Tibial nerve (tissue), 4 donors: ENCODE measurements at regions not wholly inside any gene's neighbourhood (a gene's known extent, or its start where the extent isn't known, plus 50 kb on each side); places are given as distances from the start of the nearest gene placed in this dataset.

ENCODE experiments used
- CTCF ChIP-seq, 5 experiments: fragments of 200-600 bp in 3 of 5; fragments of 450-650 bp in 2 of 5; sonication (generic) in 3 of 5; IDR thresholded peaks; one replicate each; pipeline ENCODE4 v1.5.1; 2016 to 2019; ENCODE audit warnings: antibody characterized with exemption in 5 of 5, mild to moderate bottlenecking in 3 of 5, moderate library complexity in 2 of 5
- EP300 ChIP-seq, 2 donors: sonication (generic); formaldehyde crosslinking; IDR thresholded peaks; one replicate each; pipeline ENCODE4 v1.6.1; 2017; ENCODE audit warnings: antibody characterized with exemption in 2 of 2, mild to moderate bottlenecking in 1 of 2
- POLR2A ChIP-seq, 2 donors: fragments of 450-650 bp; IDR thresholded peaks; one replicate each; pipeline ENCODE4 v1.6.1; 2017; ENCODE audit warnings: antibody characterized with exemption in 2 of 2, mild to moderate bottlenecking in 2 of 2, moderate library complexity in 2 of 2

- no peak for TF ChIP-seq CTCF (IDR thresholded peaks at IDR 0.05)
- TF ChIP-seq EP300 (IDR thresholded peaks at IDR 0.05): no peak
- no peak for TF ChIP-seq POLR2A (IDR thresholded peaks at IDR 0.05)
Observed at GRCh38 chr2:16128746-16129610, 188.6 kb downstream of the MYCN start.
